GM19351 (cell line): ENCODE measurements at regions not wholly inside any gene's neighbourhood (a gene's known extent, or its start where the extent isn't known, plus 50 kb on each side); places are given as distances from the start of the nearest gene placed in this dataset.
A peak's percentile ranks its signal among the peaks of the same experiment; 100 is the strongest.
"Not testable (repeated sequence)": the region's sequence is repeated elsewhere in the genome, so short reads cannot be mapped to it uniquely, and the experiment has no call there.

Experiments used
- ATAC-seq: cut with Tn5 transposase; IDR thresholded peaks from one replicate; pipeline ENCODE4 v1.9.1; 2021; ENCODE audit warnings: mild to moderate bottlenecking, moderate library complexity; ENCODE audit not compliant: unreplicated experiment

GRCh38 chrX:89539150-89539549, 382.6 kb upstream of the TGIF2LX start:
- ATAC-seq = not testable (repeated sequence)

GRCh38 chrX:89557146-89557545, 364.6 kb upstream of the TGIF2LX start:
- ATAC-seq = not testable (repeated sequence)

DNA sequence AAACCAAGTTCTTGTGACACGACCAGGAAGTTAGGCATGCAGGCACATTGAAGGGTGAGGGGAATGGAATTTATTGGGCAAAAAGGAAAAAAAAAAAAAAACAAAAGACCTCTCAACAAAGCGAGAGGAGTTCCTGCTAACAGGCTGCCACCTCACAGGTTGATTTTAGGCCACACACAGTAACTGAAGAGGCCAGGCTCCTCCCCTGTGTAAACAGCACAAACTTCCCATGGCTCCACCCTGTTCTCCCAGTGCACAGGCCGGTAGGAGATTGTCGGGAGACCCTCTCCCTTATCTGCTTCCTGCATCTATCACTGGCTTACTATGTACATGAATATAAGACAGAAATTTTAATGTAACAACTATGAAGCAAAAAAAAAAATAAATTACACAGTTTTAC, 359.6 kb upstream of the TGIF2LX start:
- ATAC-seq = not testable (repeated sequence)

GRCh38 chrX:89563107-89563506, 358.6 kb upstream of the TGIF2LX start:
- not testable (repeated sequence) for ATAC-seq

- not testable (repeated sequence) for ATAC-seq
These were observed 353.9 kb upstream of the TGIF2LX start for GRCh38 chrX:89567787-89568186.

GRCh38 chrX:89581868-89582267, 339.8 kb upstream of the TGIF2LX start:
- ATAC-seq = not testable (repeated sequence)

DNA sequence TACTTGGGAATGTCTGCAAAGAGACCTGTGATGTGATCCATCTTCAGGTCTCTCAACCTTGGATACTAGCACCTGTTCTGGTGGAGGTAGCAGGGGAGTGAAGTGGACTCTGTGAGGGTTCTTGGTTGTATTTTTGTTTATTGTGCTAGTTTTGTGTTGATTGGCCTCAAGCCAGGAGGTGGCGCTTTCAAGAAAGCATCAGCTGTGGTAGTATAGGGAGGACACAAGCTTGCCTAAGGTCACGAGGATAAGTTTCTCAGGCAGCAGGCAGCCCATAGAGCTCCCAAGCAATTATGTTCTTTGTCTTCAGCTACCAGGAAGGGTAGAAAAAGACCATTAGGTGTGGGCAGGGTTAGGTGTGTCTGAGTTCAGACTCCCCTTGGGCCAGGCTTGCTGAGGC, 289.9 kb upstream of the TGIF2LX start:
- not testable (repeated sequence) for ATAC-seq

DNA sequence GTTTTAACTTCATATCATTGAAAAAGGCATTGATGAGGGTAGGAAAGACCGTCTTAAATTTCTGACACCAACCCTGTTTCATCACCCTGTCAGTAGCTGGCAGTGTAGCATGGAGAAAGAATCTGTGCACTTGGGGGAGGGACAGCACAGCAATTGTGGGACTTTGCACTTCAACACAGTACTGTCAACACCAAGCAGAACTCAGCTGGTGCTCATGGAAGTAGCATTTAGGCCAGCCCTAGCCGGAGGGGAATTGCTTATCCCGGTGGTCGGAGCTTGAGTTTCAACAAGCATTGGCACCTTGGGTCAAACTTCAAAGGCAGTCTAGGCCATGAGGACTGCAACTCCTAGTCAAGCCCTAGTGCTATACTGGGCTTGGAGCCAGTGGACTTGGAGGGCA, 285.8 kb upstream of the TGIF2LX start:
- ATAC-seq = not testable (repeated sequence)

- ATAC-seq = not testable (repeated sequence)
These were observed 263.0 kb upstream of the TGIF2LX start for GRCh38 chrX:89658662-89659061.

DNA sequence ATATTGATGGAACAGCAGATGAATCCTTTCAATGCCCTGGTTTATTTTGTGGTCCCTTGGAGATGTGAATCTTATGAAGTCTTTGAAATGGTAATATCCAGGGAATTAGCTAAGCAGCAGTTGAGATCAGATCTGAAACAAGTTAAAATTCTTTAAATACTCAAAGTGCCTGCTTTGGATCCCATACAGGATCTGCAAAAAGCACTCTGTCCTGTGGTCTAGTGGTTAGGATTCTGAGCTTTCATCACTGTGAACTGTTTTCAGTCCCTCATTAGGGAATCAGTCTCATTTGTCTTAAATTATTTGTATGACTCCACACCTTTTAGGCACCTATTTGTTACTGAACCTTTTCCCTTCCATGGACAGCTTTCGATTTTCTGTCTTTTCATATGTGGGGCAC, 215.2 kb upstream of the TGIF2LX start:
- not testable (repeated sequence) for ATAC-seq

- ATAC-seq = not testable (repeated sequence)
These were observed 214.3 kb upstream of the TGIF2LX start for GRCh38 chrX:89707363-89707927.

DNA sequence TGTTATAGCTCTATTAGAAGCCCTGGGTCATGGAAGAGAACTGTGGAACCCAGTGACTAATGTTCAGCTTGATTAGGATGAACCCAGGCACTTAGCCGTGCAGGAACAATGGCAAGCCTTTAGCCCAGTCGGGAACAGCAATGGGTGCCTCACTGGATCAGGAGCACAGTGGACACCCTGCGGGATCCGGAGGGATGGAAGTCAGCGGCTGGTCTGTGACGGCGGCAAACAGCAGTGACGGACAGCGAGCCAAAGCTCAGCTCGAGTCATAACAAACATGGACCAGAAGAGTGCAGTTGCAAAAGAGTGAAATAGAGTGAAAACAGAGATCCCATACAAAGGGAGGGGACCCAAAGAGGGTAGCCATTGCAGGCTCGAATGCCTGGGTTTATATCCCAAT, 187.3 kb upstream of the TGIF2LX start:
- ATAC-seq = not testable (repeated sequence)

- ATAC-seq = not testable (repeated sequence)
These were observed 165.2 kb upstream of the TGIF2LX start for GRCh38 chrX:89756466-89756865.

DNA sequence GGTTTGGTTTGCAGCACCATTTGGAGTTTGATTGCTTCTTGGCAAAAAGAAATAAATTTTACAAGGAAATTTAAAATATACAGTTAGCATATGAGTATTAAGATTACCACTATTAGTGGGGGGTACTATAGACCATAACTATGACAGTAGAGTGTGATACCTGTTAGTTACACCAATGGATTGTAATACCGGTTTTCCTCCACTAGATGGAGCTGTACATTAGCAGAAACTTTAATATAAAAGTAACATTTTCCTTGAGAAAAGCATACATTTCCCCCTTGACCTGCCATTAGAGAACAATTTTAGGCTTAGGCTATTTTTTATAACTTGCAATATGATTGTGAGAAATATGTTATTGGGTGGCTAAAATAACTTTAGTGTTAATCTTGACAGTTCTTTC, 163.9 kb upstream of the TGIF2LX start:
- not testable (repeated sequence) for ATAC-seq

GRCh38 chrX:89759076-89759685, 162.5 kb upstream of the TGIF2LX start:
- ATAC-seq = not testable (repeated sequence)

DNA sequence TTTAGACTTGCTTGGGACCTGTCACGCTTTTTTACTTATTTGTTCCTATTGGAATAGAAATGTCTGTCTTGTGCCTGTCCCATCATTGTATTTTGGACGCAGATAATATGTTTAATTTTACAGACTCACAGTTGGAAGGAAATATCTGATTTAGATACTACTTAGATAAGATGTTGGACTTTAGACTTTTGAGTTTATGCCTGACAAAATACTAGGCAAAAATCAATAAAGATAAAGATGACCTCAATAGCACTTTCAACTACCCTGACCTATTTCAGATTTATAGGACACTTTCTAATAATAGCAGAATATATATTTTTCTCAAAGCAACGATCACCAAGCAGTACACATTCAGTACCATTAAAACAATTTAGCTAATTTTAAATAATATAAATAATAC, 150.1 kb upstream of the TGIF2LX start:
- not testable (repeated sequence) for ATAC-seq

DNA sequence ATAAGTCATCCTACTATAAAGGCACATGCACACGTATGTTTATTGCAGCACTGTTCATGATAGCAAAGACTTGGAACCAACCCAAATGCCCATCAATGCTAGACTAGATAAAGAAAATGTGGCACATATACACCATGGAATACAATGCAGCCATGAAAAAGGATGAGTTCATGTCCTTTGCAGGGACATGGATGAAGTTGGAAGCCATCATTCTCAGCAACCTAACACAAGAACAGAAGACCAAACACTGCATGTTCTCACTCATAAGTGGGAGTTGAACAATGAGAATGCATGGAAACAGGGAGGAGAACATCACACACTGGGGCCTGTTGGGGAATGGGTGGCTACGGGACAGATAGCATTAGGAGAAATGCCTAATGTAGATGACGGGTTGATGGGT, 110.3 kb upstream of the TGIF2LX start:
- not testable (repeated sequence) for ATAC-seq

- ATAC-seq = not testable (repeated sequence)
These were observed 82.0 kb upstream of the TGIF2LX start for GRCh38 chrX:89839723-89840122.

- ATAC-seq = peak; percentile 99
These were observed 50.0 kb upstream of the TGIF2LX start for GRCh38 chrX:89871662-89872061.
